Activated CD4-positive, alpha-beta T cell treated with anti-CD3 and anti-CD28 coated beads, Interleukin-2, Interleukin-4, amounts not matched to agents 100 ng/mL and 50 ng/mL, durations not matched to agents 16 hours and 8 hours (primary cell): ENCODE measurements at regions not wholly inside any gene's neighbourhood (a gene's known extent, or its start where the extent isn't known, plus 50 kb on each side); places are given as distances from the start of the nearest gene placed in this dataset.
"Not testable (repeated sequence)": the region's sequence is repeated elsewhere in the genome, so short reads cannot be mapped to it uniquely, and the experiment has no call there.

Experiments
- DNase-seq: peaks from one replicate; pipeline ENCODE4 v3.0.0-alpha.2; 2020; ENCODE audit warnings: low spot score

DNA sequence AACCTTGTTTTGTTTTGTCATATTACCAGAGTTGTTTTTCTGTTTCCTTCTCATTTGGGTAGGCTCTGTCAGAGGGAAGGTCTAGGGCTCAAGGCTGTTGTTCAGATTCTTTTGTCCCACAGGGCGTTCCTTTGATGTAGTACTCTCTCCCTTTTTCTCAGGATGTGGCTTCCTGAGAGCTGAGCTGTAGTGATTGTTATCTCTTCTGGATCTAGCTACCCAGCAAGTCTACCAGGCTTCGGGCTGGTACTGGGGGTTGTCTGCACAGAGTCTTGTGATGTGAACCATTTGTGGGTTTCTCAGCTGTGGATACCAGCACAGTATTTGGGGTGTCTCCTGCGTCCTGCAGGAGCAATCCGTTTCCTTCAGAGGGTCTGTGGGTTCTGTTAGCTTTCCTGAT, 74.2 kb upstream of the GNG12 start:
- not testable (repeated sequence) for DNase-seq

DNA sequence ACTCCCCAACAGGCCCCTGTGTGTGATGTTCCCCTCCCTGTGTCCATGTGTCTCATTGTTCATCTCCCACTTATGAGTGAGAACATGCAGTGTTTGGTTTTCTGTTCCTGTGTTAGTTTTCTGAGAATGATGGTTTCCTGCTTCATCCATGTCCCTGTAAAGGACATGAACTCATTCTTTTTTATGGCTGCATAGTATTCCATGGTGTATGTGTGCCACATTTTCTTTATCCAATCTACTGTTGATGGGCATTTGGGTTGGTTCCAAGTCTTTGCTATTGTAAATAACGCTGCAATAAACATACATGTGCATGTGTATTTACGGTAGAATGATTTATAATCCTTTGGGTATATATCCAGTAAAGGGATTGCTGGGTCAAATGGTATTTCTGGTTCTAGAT, 72.7 kb upstream of the GNG12 start:
- DNase-seq = not testable (repeated sequence)

DNA sequence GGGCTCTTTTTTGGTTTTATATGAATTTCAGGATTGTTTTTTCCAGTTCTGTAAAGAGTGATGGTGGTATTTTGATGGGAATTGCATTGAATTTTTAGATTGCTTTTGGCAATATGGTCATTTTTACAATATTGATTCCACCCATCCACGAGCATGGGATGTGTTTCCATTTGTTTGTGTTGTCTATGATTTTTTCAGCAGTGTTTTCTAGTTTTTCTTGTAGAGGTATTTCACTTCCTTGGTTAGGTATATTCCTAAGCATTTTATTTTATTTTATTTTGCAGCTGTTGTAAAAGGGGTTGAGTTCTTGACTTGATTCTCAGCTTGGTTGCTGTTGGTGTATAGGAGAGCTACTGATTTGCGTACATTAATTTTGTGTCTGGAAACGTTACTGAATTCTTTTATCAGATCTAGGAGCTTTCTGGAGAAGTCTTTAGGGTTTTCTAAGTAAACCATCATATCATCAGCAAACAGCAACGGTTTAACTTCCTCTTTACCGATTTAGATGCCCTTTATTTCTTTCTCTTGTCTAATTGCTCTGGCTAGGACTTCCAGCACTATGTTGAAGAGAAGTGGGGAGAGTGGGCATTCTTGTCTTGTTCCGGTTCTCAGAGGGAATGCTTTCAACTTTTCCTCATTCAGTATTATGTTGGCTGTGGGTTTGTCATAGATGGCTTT, 69.4 kb upstream of the GNG12 start:
- DNase-seq = not testable (repeated sequence)

DNA sequence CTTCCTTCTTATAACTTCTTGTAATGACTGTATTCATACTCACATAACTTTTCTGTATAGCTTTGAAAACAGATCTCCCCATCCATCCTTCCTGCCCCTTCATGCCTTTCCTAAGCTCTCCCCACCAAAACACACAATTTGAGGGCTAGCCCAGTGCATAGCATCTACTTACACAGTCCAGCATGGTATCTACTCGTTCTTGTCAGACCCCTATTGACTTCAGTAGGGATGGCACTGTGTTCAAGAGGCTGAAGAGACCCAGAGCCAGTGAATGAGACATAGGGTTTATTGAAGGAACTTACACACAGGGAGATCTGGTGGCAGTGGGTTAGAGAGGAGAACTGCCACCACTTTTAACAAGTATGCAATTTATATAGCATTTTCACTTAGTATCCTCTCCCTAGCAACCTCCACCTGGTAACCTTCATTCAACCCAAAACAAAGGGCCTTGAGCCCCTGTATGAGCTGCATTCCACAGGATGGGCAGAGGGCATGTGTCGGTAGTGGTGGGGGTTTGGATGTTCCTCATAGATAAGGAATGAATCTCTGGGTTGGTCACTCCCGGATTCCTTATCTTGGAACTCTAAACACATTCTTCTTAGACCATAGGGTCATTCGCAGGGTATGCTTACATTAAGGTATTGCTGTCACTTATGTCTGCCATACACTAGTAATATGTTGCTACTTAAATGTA, 64.9 kb upstream of the GNG12 start:
- DNase-seq = no peak

DNA sequence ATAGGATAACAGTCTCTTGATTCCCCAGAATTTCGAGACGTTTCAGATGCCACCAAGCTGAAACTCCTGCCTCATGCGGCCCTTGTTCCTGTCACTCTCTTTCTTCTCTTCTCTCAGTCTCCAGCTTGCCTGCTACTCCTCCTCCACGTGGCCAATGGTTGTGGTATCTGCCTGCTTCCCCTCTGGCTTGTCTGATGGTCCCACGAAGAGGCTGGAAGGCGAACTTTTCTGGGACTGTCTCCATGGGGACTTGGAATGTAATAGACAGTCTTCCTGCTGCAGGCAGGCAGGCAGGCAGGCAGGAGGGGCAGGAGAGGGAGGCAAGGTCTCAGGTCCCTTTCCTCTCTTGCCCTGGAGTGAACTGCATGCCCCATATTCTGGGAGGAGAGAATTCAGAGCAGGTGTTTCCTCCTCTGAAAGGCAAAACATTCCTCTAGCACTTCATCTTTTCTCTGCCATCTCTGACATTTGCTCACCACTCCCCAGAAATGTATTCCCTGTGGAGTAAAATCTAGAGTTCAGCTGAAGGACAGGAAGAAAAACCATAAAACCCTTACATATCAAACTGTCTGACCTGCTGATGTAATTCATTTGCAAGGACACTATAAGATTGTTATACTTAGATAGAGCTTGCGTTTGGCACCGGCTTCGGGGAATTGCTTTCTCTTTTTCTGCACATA, 64.1 kb upstream of the GNG12 start:
- no peak for DNase-seq

DNA sequence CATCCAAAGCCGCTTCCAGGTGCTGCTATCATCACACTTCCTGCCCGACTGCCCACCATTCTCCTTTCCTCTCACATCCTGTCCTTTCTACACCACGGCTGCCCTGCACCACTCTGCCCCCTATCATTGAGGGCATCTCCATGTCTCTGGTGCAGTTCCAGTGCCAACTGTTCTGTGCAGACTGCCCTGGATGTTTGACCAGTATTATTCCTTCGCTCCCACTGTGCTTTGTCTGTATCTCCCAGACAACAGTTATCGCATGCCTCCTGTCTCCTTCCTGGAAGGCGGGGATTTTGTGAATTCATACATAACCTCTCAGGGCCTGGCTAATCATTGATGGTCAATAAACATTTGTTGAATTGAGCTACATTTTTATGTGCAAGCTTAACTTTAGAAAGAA, 63.6 kb upstream of the GNG12 start:
- no peak for DNase-seq

DNA sequence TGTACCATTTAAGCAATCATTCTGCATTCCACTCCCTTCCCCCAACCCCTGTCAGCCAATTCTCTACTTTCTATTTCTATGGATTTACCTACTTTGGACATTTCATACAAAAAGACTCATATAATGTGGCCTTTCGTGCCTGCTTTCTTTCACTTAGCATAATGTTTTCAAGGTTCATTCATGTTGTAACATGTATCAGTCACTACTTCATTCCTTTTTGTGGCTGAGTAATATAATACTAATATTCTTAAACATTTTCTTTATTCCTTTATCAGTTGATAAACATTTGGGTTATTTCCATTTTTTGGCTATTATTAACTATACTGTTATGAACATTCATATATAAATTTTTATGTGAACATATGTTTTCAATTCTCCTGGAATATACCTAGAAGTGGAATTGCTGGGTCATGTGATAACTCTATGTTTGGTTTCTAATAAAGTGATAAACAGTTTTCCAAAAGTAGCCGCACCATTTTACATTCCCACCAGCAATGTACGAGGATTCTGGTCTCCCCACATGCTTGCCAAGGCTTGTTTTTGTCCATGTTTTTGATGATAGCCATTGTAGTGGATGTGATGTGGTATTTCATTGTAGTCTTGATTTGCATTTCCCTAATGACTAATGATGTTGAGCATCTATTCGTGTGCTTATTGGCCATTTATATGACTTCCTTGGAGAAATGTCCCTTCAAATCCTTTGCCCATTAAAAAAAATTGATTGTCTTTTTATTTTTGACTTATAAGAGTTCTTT, 61.9 kb upstream of the GNG12 start:
- no peak for DNase-seq

DNA sequence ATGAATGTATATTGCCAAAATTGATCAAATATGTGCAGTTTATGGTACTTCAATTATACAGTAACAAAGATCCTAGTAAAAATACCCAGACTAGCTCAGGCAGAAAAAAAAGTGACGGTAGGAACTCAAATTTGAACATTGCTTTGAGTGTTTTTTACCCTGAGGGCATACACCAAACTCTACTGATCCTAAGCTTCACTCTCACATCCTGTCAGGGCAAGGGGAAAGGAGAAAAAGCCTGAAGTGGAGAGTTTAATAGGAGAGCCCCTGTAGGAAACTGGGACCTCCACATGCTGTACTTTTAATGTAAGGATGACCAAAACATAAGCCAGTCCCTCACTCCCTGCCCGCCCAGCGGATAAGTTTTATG, 59.8 kb upstream of the GNG12 start:
- DNase-seq = no peak

DNA sequence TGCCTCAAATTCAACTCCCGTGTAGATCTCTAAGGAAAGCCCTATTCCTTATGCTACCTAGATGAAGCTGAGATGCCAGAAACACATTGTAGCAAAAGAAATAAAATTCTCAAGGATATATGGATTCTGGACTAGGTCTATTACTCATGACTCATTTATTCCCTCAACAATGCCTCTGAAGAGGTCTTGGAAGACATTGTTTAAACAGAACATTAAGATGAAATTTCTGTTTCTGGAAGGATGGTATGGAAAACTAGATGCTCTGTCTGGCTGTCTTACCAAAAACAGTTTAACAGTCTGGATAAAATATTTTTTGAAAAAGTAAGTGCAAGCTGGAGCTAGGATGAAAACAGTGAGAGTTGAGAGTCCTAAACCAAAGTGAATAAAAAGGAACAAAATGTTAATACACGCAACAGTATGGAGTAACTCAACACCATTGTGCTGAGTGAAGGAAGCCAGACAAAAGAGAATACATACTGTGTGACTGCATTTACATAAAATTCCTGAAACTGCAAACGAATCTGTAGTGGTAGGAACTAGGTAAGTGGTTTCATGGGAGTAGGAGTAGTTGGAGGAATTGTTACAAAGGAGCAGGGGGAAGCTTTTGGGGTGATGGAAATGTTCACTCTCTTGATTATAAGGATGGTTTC, 59.3 kb upstream of the GNG12 start:
- DNase-seq = no peak

DNA sequence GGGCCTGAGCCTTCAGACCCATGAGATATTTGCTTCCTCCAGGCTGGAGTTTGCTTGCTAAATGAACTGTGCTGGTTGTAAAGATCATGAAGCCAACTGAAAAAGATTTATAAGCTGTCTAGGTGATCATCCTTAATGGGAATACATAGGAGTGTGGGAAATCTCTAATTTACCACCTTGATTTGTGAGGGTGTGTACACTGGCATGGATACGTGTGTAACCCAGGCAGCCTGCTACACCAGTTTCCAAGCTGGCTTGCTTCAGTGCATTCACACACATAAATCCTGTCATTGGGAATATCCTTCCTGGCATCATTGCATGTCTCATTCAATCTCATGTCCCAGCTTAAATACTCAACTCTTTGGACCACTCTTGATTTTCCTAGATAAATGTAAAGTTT, 57.6 kb upstream of the GNG12 start:
- no peak for DNase-seq

DNA sequence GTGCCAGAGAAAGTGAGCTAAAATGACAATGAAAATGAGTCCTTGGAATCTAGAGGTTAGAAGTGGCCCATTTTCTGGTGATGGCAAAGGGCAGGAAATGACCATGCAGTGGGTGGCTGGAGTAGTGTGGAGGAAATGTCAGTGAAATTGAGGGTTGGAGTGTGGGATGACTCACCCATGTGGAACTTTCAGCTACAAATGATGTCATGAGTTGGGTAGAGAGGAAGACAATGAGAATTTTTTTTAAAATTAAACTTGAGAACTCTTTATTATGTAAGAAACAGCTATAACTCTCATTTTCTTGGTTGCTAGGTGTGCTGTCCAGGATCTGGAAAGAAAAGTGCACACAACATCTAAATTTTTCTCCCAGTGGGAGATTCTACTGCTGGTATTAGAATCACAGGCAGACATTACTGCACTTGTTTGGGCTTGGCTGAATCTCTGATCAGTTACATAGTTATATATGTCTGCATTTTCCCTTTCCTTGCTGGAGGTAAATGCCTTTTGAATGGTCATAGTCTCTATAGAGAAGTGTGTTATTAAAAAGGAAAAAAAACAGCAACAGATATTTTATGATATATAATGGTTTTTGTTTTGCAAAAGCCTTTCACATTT, 56.8 kb upstream of the GNG12 start:
- peak; percentile 20 for DNase-seq

DNA sequence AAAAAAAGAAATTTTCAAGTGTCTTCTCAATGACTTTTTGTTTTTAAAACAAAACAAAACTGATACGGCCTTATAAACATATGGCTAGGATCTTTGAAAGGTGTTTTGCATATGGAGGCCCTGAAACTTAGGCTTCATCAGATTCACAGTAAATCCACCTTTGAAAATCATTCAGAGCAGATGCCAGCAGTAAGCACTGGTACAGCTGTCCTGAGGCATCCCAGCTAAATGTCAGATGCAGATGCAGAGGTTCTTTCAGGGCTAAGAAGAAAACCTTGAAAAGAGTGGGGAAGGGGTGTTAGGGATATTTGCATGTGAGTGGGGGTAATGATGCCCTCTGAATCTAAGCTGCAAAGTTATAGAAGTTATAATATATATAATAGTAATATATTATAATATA, 56.2 kb upstream of the GNG12 start:
- no peak for DNase-seq

DNA sequence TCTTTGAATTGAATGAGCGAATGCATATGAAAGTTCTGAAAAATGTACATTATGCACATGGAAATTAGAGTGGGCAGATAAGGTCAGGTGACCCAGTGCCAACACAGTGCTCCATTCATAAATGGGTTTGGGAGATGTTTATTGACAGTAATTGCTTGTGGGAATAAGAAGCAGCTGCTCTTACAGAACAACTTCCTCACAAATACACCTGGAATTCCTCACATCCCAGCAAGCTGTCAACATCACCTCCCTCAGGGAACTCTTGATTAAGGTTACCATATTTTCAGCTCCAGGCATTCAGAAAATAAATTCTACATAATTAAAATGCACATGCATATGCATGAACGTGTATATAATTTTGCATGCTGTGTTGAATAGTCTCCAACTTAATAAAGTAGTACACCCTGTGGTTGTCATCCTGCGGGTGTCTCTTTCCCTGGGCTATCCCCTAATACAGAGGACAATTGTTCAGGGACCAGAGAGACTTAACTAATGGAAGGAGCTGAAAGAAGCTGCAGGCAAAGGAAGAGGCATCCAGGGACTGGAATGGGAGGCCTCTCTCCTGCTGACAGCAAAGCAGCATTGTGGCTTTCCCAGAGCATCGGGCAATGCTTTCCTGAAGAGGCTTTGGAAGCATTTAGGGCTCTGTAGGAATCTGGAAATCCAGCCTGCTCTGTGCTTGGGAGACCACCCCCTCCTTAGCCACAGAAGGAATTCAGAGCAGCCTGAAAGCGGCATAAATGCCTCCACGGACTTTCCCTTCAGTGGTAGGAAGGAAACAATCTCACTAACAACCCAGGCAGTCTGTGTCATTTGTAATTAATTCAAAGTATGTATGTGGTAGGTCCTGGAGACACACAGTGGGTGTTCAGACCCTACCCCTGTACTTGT, 55.2 kb upstream of the GNG12 start:
- DNase-seq = no peak

DNA sequence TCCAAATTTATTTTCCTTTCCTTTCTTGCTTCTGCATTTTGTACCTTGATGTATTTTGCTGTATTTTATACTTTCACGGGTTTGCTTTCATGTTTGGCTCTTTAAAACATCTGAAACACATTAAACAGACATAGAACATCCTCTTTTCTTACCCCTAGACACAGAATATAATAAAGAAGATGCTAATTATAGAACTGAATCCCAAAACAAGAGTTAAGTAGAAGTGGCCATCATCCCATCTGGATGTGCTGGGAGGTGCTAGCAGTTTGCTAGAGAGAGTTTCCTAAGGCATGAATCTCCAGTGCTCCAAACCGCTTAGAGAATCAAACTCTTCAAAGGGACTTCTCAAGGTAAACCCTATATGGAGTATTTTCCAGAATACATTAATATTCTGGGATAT, 53.9 kb upstream of the GNG12 start:
- DNase-seq = no peak

DNA sequence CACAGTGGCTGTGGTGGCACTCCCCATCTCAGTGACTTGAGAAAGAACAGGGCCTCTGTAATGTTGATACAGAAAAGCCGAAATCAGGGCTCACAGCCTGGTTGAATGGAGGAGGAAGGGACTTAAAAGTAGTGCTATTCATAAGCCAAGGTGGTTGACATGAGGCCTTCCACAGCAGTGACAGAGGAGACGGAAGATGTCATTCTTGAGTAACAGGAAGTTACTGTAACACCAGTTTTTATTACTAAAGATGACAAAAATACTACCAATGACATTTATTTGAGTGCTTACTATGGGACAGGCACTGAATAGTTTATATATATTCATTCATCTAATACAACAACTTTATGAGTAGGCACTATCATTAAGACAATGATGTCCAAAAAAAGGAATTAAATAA, 52.8 kb upstream of the GNG12 start:
- DNase-seq = no peak

DNA sequence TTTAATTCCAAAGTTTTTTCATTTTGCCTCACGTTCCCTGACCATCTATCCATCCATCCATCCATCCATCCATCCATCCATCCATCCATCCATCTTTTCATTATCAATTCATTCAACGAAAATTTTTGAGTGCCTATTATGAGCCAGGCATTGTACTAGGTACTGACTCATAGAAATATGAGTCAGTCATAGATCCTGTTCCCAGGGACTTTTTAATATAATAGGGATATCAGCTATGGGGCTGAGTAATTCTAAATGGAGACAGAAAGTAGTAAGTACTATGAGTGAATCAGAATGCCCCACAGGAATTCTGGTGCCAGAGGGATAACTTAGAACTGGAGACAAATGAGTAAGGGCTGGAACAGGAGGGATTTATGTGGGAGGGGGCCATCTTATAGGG, 49.8 kb upstream of the GNG12 start:
- no peak for DNase-seq
